Central memory CD4-positive, alpha-beta T cell (primary cell): ENCODE measurements at regions not wholly inside any gene's neighbourhood (a gene's known extent, or its start where the extent isn't known, plus 50 kb on each side); places are given as distances from the start of the nearest gene placed in this dataset.

Experiments
- DNase-seq: peaks from one replicate; pipeline ENCODE4 v3.0.0; 2022

DNA sequence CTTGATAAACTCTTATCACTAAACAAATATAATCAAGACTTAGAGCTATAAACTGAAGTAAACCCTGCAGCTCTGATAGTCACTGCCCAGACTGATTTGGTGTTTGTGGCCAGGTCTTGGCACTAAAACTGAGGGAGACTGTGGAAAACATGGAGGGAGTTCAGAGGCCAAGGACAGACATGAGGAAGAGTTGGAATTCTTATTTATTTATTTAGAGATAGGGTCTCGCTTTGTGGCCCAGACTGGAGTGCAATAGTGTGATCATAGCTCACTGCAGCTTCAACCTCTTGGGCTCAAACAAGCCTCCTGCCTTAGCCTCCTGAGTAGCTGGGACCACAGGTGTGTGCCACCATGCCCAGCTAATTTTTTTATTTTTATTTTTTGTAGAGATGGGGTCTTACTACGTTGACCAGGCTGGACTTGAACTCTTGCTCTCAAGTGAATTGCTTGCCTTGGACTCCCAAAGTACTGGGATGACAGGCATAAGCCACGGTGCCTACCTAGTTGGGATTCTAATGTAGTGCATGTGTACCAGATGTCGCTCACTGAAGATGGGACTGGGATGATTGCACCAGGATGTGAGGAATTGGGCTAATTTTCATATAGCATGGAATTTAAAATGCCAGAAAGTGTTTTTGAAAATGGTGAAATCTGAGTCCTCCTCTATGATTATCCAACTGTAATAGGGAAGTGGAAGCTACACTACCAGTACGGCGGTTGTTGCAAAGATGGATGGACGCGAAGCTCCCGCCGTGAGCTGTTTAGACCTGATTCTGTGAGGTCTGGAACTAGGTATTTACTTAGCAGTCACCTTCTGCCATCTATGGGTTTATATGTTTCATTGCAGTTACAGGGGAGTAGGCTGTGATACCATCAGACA, 52.7 kb upstream of the CTLA4 start:
- DNase-seq: peak; percentile 68

DNA sequence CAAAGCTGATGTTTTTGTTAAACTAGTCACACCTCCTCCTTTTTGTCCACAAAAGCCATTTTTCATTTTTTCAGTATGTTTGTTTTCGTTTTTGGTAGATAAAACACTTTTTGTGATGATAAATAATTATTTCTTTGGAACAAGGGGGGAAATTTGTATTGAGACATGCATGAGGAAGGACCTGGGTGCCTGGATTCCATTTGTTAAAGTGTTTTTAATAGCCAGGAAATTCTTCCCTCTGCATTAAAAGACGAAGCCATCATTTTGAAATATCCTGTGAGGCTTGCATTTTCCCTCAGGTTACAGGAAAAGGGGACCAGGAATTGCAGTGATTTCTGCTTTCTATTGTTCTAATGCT, 52.1 kb upstream of the CTLA4 start:
- DNase-seq: no peak

GRCh38 chr2:203817147-203817546, 50.4 kb upstream of the CTLA4 start:
- DNase-seq: no peak
